ENCODE measurements at regions not wholly inside any gene's neighbourhood (a gene's known extent, or its start where the extent isn't known, plus 50 kb on each side); places are given as distances from the start of the nearest gene placed in this dataset.
"Not testable (repeated sequence)": the region's sequence is repeated elsewhere in the genome, so short reads cannot be mapped to it uniquely, and the experiment has no call there.

DNA sequence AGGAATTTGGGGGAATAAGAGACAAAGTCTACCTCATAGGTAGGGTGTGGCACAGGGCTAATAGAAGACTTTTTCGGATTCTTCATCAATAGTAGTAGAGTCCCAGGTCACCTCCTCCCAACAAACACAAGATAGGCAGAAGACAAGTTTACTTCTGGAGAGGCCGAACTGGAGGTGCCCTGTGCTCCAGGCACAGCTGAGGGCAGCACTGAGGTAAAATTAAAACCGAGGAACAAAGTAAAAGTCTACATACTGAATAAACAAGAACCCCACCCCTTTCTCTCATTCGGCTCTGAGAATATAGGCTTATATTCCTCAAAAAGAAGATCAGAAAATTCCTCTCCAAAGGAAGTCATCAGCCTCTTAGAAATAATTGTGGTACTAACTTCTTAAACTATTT is 161.5 kb downstream of the SEC23A start:
- ChIA-PET POLR2A (interaction anchor here (0.6 kb wide), 1 partner anchor 1002 kb away, joined by 3 read pairs; no protein-coding TSS in a partner anchor), CTCF (interaction anchor here (1.4 kb wide), 1 partner anchor 74 kb away, joined by 5 read pairs; no protein-coding TSS in a partner anchor)
- no peak for DNase-seq (ENCODE audit: extremely low spot score)
- TF ChIP-seq BHLHE40 (IDR thresholded peaks at IDR 0.05; ENCODE audit: borderline replicate concordance) (no peak), L3MBTL2 (conservative IDR thresholded peaks at IDR 0.05) (no peak), FOXK2 (IDR thresholded peaks at IDR 0.05) (no peak), CTBP1 (IDR thresholded peaks at IDR 0.05; ENCODE audit: borderline replicate concordance) (no peak), FOXM1 (IDR thresholded peaks at IDR 0.05; ENCODE audit: borderline replicate concordance) (no peak)

DNA sequence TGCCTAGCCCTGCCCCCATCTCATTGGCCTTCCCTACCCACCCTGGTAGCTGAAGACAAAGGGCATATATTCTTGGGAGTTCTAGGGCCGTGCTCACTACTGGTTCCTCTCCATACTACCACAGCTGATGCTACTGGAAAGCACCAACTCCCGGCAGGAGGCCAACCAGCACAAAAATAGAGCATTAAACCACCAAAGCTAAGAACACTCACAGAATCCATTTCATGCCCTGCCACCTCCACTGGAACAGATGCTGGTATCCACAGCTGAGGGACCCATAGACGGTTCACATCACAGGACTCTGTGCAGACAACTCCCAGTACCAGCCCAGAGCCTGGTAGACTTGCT is 170.4 kb downstream of the SEC23A start:
- DNase-seq (ENCODE audit: extremely low spot score); POLR2A ChIA-PET: not testable (repeated sequence)
- CTCF ChIA-PET, result interaction anchor here (1.6 kb wide), 1 partner anchor 83 kb away, joined by 5 read pairs; no protein-coding TSS in a partner anchor

DNA sequence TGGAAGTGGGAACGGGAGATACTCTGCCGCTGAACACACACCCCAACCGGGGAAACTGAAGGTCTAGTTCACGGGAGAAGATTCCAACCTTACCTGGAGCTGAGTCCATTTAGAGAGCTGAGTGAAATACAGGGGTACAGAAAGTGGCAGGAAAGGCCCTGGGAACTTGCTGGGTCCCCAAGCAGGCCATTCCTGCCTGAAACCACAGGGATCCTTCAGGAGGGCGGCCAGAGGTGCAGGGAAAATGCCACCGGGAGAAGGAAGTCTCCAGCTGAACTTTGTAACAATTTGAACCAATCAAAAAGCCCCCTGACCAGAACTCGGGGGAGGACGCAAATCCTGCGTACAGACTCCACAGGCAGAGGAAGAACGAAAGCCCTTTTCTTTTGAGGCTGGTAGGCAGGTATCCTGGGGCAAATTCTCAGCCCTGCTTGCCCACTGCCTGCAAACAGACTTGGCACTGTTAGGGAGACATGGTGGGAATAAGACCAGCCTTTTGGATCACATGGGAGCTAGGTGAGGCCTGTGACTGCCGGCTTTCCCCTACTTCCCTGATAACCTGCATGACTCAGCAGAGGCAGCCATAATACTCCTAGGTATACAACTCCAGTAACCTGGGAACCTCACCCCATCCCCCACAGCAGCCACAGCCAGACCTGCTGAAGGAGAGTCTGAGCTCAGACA is 170.9 kb downstream of the SEC23A start:
- CTCF ChIA-PET, result interaction anchor here (1.6 kb wide), 1 partner anchor 83 kb away, joined by 5 read pairs; no protein-coding TSS in a partner anchor
- POLR2A ChIA-PET, result no interaction called here
- no peak for TF ChIP-seq FOXK2 (IDR thresholded peaks at IDR 0.05)
- TF ChIP-seq LEF1 (IDR thresholded peaks at IDR 0.05; ENCODE audit: borderline replicate concordance), result no peak
- no peak for TF ChIP-seq CTBP1 (IDR thresholded peaks at IDR 0.05; ENCODE audit: borderline replicate concordance)
- DNase-seq (ENCODE audit: extremely low spot score), result no peak

DNA sequence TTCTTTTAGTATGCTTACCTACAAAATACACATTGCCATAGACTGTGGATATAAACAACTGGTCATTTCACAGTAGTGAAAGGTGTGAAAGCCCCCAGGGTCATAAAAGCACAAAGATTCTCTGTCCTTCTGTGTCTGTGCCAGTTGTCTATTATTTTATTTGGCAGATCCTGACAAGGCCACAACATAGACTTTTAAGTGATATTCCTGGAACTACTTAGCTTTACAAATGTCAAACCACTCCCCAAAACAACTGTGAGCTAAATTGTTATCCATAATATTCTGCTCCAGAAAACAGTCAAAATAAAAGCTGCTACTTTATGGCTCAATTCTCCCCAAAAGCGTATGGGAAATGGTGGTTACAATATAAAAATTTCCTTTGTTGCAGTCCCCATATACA is 172.1 kb downstream of the SEC23A start:
- no peak for DNase-seq (ENCODE audit: extremely low spot score)
- POLR2A ChIA-PET, result no interaction called here
- TF ChIP-seq LEF1 (IDR thresholded peaks at IDR 0.05; ENCODE audit: borderline replicate concordance), result no peak
- no peak for TF ChIP-seq NFRKB (IDR thresholded peaks at IDR 0.05)
- TF ChIP-seq FOXK2 (IDR thresholded peaks at IDR 0.05), result no peak
- no peak for TF ChIP-seq BHLHE40 (IDR thresholded peaks at IDR 0.05; ENCODE audit: borderline replicate concordance)
- no peak for TF ChIP-seq HDGF (IDR thresholded peaks at IDR 0.05; ENCODE audit: borderline replicate concordance)
- TF ChIP-seq ARNT (IDR thresholded peaks at IDR 0.05), result no peak
- TF ChIP-seq FOXA1 (IDR thresholded peaks at IDR 0.05), result no peak
- no peak for TF ChIP-seq SUZ12 (IDR thresholded peaks at IDR 0.05)
- no peak for TF ChIP-seq ELF4 (IDR thresholded peaks at IDR 0.05)
- TF ChIP-seq FOXM1 (IDR thresholded peaks at IDR 0.05; ENCODE audit: borderline replicate concordance), result no peak
- no peak for TF ChIP-seq SP1 (IDR thresholded peaks at IDR 0.05)
- TF ChIP-seq TARDBP (IDR thresholded peaks at IDR 0.05), result no peak
- no peak for TF ChIP-seq ZNF384 (IDR thresholded peaks at IDR 0.05)
- TF ChIP-seq L3MBTL2 (conservative IDR thresholded peaks at IDR 0.05), result no peak
- TF ChIP-seq, protein P1, sequence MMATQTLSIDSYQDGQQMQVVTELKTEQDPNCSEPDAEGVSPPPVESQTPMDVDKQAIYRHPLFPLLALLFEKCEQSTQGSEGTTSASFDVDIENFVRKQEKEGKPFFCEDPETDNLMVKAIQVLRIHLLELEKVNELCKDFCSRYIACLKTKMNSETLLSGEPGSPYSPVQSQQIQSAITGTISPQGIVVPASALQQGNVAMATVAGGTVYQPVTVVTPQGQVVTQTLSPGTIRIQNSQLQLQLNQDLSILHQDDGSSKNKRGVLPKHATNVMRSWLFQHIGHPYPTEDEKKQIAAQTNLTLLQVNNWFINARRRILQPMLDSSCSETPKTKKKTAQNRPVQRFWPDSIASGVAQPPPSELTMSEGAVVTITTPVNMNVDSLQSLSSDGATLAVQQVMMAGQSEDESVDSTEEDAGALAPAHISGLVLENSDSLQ (IDR thresholded peaks at IDR 0.05), result no peak
- TF ChIP-seq CTBP1 (IDR thresholded peaks at IDR 0.05; ENCODE audit: borderline replicate concordance), result no peak
- CTCF ChIA-PET, result no interaction called here

DNA sequence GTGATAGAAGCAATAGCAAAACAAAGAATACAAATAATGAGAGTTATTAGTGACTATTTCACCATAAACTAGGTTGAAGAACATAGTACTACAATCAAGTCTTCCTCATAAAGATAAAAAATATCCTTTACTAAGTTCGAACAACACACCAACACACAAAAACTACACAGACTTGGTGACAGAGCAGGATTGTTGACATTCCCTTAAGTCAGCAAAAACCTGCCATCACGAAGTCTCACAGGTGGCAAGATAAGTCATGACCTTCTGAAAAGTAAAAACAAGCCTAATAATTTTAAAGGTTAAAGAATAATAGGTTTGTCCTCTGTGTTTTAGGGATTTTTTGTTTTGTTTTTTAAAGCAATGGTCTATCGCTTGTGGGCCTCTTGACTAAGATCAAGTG is 173.0 kb downstream of the SEC23A start:
- TF ChIP-seq NFRKB (IDR thresholded peaks at IDR 0.05) (no peak), FOXK2 (IDR thresholded peaks at IDR 0.05) (no peak)
- ChIA-PET CTCF (no interaction called here), POLR2A (no interaction called here)
- no peak for DNase-seq (ENCODE audit: extremely low spot score)

DNA sequence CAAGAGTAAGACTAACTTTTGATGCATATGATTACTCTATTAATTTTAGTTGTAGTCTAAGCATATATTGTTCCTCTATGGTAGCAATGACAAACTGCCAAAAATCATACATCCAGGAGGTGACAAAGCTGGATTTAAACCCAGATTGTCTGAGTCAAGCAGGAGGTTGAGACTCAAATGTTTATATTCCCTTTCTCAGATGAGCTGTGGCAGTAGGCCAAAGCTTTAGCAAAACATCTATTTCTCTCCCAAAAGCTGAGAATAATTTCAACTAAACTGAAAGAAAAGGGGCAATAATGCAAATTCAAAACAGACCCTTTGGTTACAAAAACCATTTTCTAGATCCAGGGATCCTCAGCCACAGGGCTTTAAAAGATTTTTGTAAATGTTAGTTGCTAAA is 173.6 kb downstream of the SEC23A start:
- POLR2A ChIA-PET, result no interaction called here

DNA sequence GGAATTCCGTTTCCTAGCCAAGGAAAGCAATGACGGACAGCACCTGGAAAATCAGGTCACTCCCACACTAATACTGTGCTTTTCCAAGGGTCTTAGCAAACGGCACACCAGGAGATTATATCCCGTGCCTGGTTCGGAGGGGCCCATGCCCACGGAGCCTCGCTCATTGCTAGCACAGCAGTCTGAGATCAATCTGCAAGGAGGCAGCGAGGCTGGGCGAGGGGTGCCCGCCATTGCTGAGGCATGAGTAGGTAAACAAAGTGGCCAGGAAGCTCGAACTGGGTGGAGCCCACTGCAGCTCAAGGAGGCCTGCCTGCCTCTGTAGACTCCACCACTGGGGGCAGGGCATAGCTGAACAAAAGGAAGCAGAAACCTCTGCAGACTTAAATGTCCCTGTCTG is 181.1 kb downstream of the SEC23A start:
- DNase-seq (ENCODE audit: extremely low spot score); CTCF ChIA-PET; POLR2A ChIA-PET: not testable (repeated sequence)

More for the DNA sequence above, 173.6 kb downstream of the SEC23A start:
- CTCF ChIA-PET, result no interaction called here
- DNase-seq (ENCODE audit: extremely low spot score), result no peak
- TF ChIP-seq ARNT (IDR thresholded peaks at IDR 0.05), result no peak
- TF ChIP-seq NFRKB (IDR thresholded peaks at IDR 0.05), result no peak
- TF ChIP-seq FOXA1 (IDR thresholded peaks at IDR 0.05), result no peak
- no peak for TF ChIP-seq L3MBTL2 (conservative IDR thresholded peaks at IDR 0.05)
- no peak for TF ChIP-seq BHLHE40 (IDR thresholded peaks at IDR 0.05; ENCODE audit: borderline replicate concordance)
- TF ChIP-seq HDGF (IDR thresholded peaks at IDR 0.05; ENCODE audit: borderline replicate concordance), result no peak
- no peak for TF ChIP-seq TARDBP (IDR thresholded peaks at IDR 0.05)
- TF ChIP-seq FOXK2 (IDR thresholded peaks at IDR 0.05), result no peak
- no peak for TF ChIP-seq SP1 (IDR thresholded peaks at IDR 0.05)
- no peak for TF ChIP-seq ELF4 (IDR thresholded peaks at IDR 0.05)
- TF ChIP-seq, protein P1 (IDR thresholded peaks at IDR 0.05), result no peak
- TF ChIP-seq CTBP1 (IDR thresholded peaks at IDR 0.05; ENCODE audit: borderline replicate concordance), result no peak
- no peak for TF ChIP-seq LEF1 (IDR thresholded peaks at IDR 0.05; ENCODE audit: borderline replicate concordance)
- no peak for TF ChIP-seq SUZ12 (IDR thresholded peaks at IDR 0.05)
- TF ChIP-seq FOXM1 (IDR thresholded peaks at IDR 0.05; ENCODE audit: borderline replicate concordance), result no peak
- TF ChIP-seq ZNF384 (IDR thresholded peaks at IDR 0.05), result no peak

DNA sequence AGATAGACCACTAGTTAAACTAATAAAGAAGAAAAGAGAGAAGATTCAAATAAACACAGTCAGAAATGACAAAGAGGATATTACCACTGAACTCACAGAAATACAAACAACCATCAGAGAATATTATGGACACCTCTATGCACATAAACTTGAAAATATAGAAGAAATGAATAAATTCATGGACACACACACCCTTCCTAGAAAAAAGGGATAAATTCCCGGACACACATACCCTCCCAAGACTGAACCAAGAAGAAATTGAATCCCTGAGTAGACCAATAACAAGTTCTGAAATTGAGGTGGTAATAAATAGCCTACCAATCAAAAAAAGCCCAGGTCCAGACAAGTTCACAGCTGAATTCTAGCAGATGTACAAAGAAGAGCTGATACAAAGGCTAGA is 187.9 kb downstream of the SEC23A start:
- no peak for TF ChIP-seq BHLHE40 (IDR thresholded peaks at IDR 0.05; ENCODE audit: borderline replicate concordance)
- no peak for TF ChIP-seq FOXM1 (IDR thresholded peaks at IDR 0.05; ENCODE audit: borderline replicate concordance)
- DNase-seq (ENCODE audit: extremely low spot score), result no peak
- CTCF ChIA-PET, result no interaction called here
- POLR2A ChIA-PET, result no interaction called here
